CD14-positive monocyte (primary cell): ENCODE measurements at regions not wholly inside any gene's neighbourhood (a gene's known extent, or its start where the extent isn't known, plus 50 kb on each side); places are given as distances from the start of the nearest gene placed in this dataset.

Experiments used
- DNase-seq, 3 donors: peaks; one replicate each; pipeline ENCODE4 v3.0.0-alpha.2; 2011 to 2022
- H2AFZ ChIP-seq: 2 replicates; pipeline ENCODE4 v1.6.0; 2012; ENCODE audit warnings: mild to moderate bottlenecking, low read depth, low read length, inconsistent platforms; ENCODE audit not compliant: insufficient read depth, poor library complexity, severe bottlenecking
- H3K27ac ChIP-seq, 2 donors: 1 replicate in 1 of 2; 2 replicates in 1 of 2; pipeline ENCODE4 v1.5.1; 2012 to 2013; ENCODE audit warnings: low read length in 2 of 2, control low read depth in 1 of 2, inconsistent platforms in 1 of 2, low read depth in 1 of 2, mild to moderate bottlenecking in 1 of 2
- H3K27me3 ChIP-seq, 2 donors: one replicate each; pipeline versions ENCODE4 v1.6.0 to v1.6.1; 2011 to 2013; ENCODE audit warnings: low read length in 2 of 2; ENCODE audit not compliant: control insufficient read depth in 2 of 2, insufficient read depth in 2 of 2
- H3K36me3 ChIP-seq, 2 donors: replicated peaks in 1 of 2; 1 replicate in 1 of 2; 2 replicates in 1 of 2; pipeline versions ENCODE4 v1.5.1 to v1.6.1; 2012 to 2013; ENCODE audit warnings: low read length in 2 of 2, control low read depth in 1 of 2, inconsistent platforms in 1 of 2, mild to moderate bottlenecking in 1 of 2; ENCODE audit not compliant: insufficient read depth in 2 of 2, control insufficient read depth in 1 of 2
- H3K4me1 ChIP-seq, 2 donors: 1 replicate in 1 of 2; 2 replicates in 1 of 2; pipeline versions ENCODE4 v1.5.1 to v1.6.1; 2012 to 2013; ENCODE audit warnings: low read length in 2 of 2, control low read depth in 1 of 2, inconsistent platforms in 1 of 2, mild to moderate bottlenecking in 1 of 2, moderate library complexity in 1 of 2; ENCODE audit not compliant: insufficient read depth in 2 of 2, control insufficient read depth in 1 of 2
- H3K4me2 ChIP-seq: replicated peaks from 2 replicates; pipeline ENCODE3; 2012; ENCODE audit warnings: low read length, moderate library complexity, mild to moderate bottlenecking; ENCODE audit not compliant: poor library complexity, severe bottlenecking; ENCODE audit errors: extremely low read depth
- H3K4me3 ChIP-seq, 3 experiments: fragments of 200-600 bp in 1 of 3; sonication (generic) in 1 of 3; replicated peaks in 1 of 3; 1 replicate in 2 of 3; 2 replicates in 1 of 3; pipeline ENCODE4 v1.5.1; 2011 to 2013; ENCODE audit warnings: low read length in 3 of 3, mild to moderate bottlenecking in 3 of 3, control low read depth in 2 of 3, low read depth in 2 of 3, inconsistent platforms in 1 of 3, moderate library complexity in 1 of 3
- H3K79me2 ChIP-seq: 2 replicates; pipeline ENCODE4 v1.6.0; 2012; ENCODE audit warnings: mild to moderate bottlenecking, control low read depth, inconsistent platforms, low read length, moderate library complexity; ENCODE audit not compliant: insufficient read depth
- H3K9ac ChIP-seq: 2 replicates; pipeline ENCODE4 v1.6.0; 2017; ENCODE audit warnings: low read length, mild to moderate bottlenecking; ENCODE audit not compliant: insufficient read depth, poor library complexity, severe bottlenecking
- H3K9me3 ChIP-seq, 2 donors: replicated peaks in 1 of 2; 1 replicate in 1 of 2; 2 replicates in 1 of 2; pipeline versions ENCODE4 v1.5.1 to v1.6.1; 2012 to 2013; ENCODE audit warnings: low read length in 2 of 2, control low read depth in 1 of 2; ENCODE audit not compliant: control insufficient read depth in 1 of 2, insufficient read depth in 1 of 2
- H4K20me1 ChIP-seq: 2 replicates; pipeline ENCODE4 v1.6.0; 2012; ENCODE audit warnings: mild to moderate bottlenecking, low read length, control low read depth, moderate library complexity; ENCODE audit not compliant: insufficient read depth
- H3K27ac Mint-ChIP-seq, 7 donors: one replicate each; pipeline ENCODE4 v1.8.0; 2020; ENCODE audit warnings: mild to moderate bottlenecking in 7 of 7, mixed read lengths in 7 of 7, moderate library complexity in 6 of 7, inconsistent platforms in 2 of 7
- H3K27me3 Mint-ChIP-seq, 3 donors: one replicate each; pipeline ENCODE4 v1.8.0; 2021 to 2022; ENCODE audit warnings: low read depth in 3 of 3, mild to moderate bottlenecking in 3 of 3, mixed read lengths in 3 of 3, moderate library complexity in 3 of 3, inconsistent platforms in 1 of 3
- H3K36me3 Mint-ChIP-seq, 2 donors: one replicate each; pipeline ENCODE4 v1.8.0; 2020; ENCODE audit warnings: mixed read lengths in 2 of 2, inconsistent platforms in 1 of 2, mild to moderate bottlenecking in 1 of 2
- H3K4me1 Mint-ChIP-seq: one replicate; pipeline ENCODE4 v1.8.0; 2020; ENCODE audit warnings: mild to moderate bottlenecking, mixed read lengths
- H3K4me3 Mint-ChIP-seq, 2 donors: one replicate each; pipeline ENCODE4 v1.8.0; 2020; ENCODE audit warnings: mild to moderate bottlenecking in 2 of 2, mixed read lengths in 2 of 2, moderate library complexity in 1 of 2
- H3K9me3 Mint-ChIP-seq, 7 donors: one replicate each; pipeline ENCODE4 v1.8.0; 2020 to 2022; ENCODE audit warnings: mixed read lengths in 7 of 7, mild to moderate bottlenecking in 6 of 7, moderate library complexity in 6 of 7, inconsistent platforms in 2 of 7
- CTCF ChIP-seq: fragments of 200-600 bp; IDR thresholded peaks from one replicate; pipeline ENCODE4 v1.8.0; 2022; ENCODE audit warnings: antibody characterized with exemption, mild to moderate bottlenecking
- WGBS: methylation state at CpG from one replicate; pipeline ENCODE4 v1.1.5; 2013; ENCODE audit warnings: missing lambda C conversion rate; ENCODE audit not compliant: insufficient coverage; 5-methylcytosine and 5-hydroxymethylcytosine counted together
- intact Hi-C, 2 donors: fragments of 100-400 bp; cut with micrococcal nuclease; formaldehyde crosslinking; loops; one replicate each; pipeline versions ENCODE4 v1.15.0 to v1.15.1; 2023

- H3K27ac Mint-ChIP-seq, result no peak overlapping the region
- DNase-seq, result no peak
- Histone ChIP-seq H3K9ac (no peak overlapping the region), H2AFZ (no peak overlapping the region), H3K4me2 (no peak overlapping the region), H3K36me3 (no peaks in the 10 kb centered on the region), H3K27ac (no peak overlapping the region), H3K4me1 (peaks cover 0 to 10% of the 10 kb centered on the region in 2 donors), H3K79me2 (no peaks in the 10 kb centered on the region), H3K27me3 (no peaks in the 10 kb centered on the region), H3K4me3 (no peak overlapping the region), H4K20me1 (no peaks in the 10 kb centered on the region), H3K9me3 (no peaks in the 10 kb centered on the region)
- no peaks in the 10 kb centered on the region for H3K36me3 Mint-ChIP-seq
- no peak overlapping the region for H3K4me3 Mint-ChIP-seq
- H3K27me3 Mint-ChIP-seq, result no peaks in the 10 kb centered on the region
- no peaks in the 10 kb centered on the region for H3K9me3 Mint-ChIP-seq
- peaks cover 11% of the 10 kb centered on the region for H3K4me1 Mint-ChIP-seq
- intact Hi-C loops, result no loop called here
- TF ChIP-seq CTCF, result no peak
Observed at GRCh38 chr6:140855520-140855919, 1277.2 kb upstream of the GJE1 start.

DNA sequence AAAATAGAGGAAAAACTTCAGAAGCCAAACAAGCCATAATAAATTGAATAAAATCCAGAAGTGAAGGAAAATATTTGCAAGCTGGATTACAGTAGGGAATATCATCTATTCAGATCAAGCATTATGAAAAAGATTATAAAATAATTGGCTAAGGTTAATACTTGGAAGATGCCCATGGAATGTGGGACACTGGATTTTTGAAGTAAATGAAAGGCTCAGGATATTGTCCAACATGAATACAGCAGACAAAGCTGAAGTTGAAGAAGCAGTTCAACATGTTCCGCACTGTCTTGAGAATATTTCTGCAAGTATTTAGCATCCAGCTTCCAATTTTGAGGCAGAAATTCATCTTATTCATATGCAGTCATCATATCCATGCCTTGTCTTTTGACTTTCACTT, 1278.4 kb upstream of the GJE1 start:
- TF ChIP-seq CTCF, result no peak
- H3K36me3 ChIP-seq, result no peaks in the 10 kb centered on the region
- H3K9me3 Mint-ChIP-seq, result no peaks in the 10 kb centered on the region
- DNase-seq, result no peak
- no peak overlapping the region for H3K9ac ChIP-seq
- peaks cover 0 to 10% of the 10 kb centered on the region in 2 donors for H3K4me1 ChIP-seq
- intact Hi-C loops, result no loop called here
- peaks cover 11% of the 10 kb centered on the region for H3K4me1 Mint-ChIP-seq
- H3K27me3 ChIP-seq, result no peaks in the 10 kb centered on the region
- no peak overlapping the region for H3K27ac Mint-ChIP-seq
- H3K4me2 ChIP-seq, result no peak overlapping the region
- no peak overlapping the region for H3K27ac ChIP-seq
- H3K79me2 ChIP-seq, result no peaks in the 10 kb centered on the region
- no peaks in the 10 kb centered on the region for H4K20me1 ChIP-seq
- no peaks in the 10 kb centered on the region for H3K36me3 Mint-ChIP-seq
- WGBS, result 83% methylated on average over 1 of the region's 1 CpG
- no peaks in the 10 kb centered on the region for H3K9me3 ChIP-seq
- H3K4me3 Mint-ChIP-seq, result no peak overlapping the region
- no peak overlapping the region for H3K4me3 ChIP-seq
- no peaks in the 10 kb centered on the region for H3K27me3 Mint-ChIP-seq
- no peak overlapping the region for H2AFZ ChIP-seq
